KMS-11 (cell line): ENCODE measurements at regions not wholly inside any gene's neighbourhood (a gene's known extent, or its start where the extent isn't known, plus 50 kb on each side); places are given as distances from the start of the nearest gene placed in this dataset.

Source experiments
- H2AFZ ChIP-seq: fragments of 200-600 bp; sonication (generic); 2 replicates; pipeline ENCODE4 v1.6.1; 2016; ENCODE audit warnings: antibody characterized with exemption, mixed run types, low read depth
- H3K27ac ChIP-seq: fragments of 200-600 bp; sonication (generic); 2 replicates; pipeline ENCODE4 v1.6.1; 2016; ENCODE audit warnings: mild to moderate bottlenecking, mixed run types
- H3K27me3 ChIP-seq: fragments of 200-600 bp; sonication (generic); 2 replicates; pipeline ENCODE4 v1.6.1; 2017; ENCODE audit warnings: mild to moderate bottlenecking, low read depth, mixed run types, moderate library complexity; ENCODE audit not compliant: insufficient read depth
- H3K36me3 ChIP-seq: fragments of 200-600 bp; sonication (generic); 2 replicates; pipeline ENCODE4 v1.6.1; 2017; ENCODE audit warnings: mild to moderate bottlenecking, mixed run types; ENCODE audit not compliant: insufficient read depth
- H3K4me1 ChIP-seq: fragments of 200-600 bp; sonication (generic); 2 replicates; pipeline ENCODE4 v1.6.1; 2016; ENCODE audit warnings: mild to moderate bottlenecking, low read depth, mixed run types; ENCODE audit not compliant: poor library complexity, severe bottlenecking
- H3K4me2 ChIP-seq: fragments of 200-600 bp; sonication (generic); 2 replicates; pipeline ENCODE4 v1.7.0; 2016; ENCODE audit warnings: mild to moderate bottlenecking, mixed run types
- H3K4me3 ChIP-seq: fragments of 200-600 bp; sonication (generic); IDR thresholded peaks from 2 replicates; pipeline ENCODE4 v1.6.1; 2017; ENCODE audit warnings: low read depth, low read length, mixed read lengths; ENCODE audit not compliant: insufficient read depth
- H3K79me2 ChIP-seq: fragments of 200-600 bp; sonication (generic); 2 replicates; pipeline ENCODE4 v1.6.1; 2016; ENCODE audit warnings: low read depth, mixed run types; ENCODE audit not compliant: insufficient read depth
- H3K9ac ChIP-seq: fragments of 200-600 bp; sonication (generic); 2 replicates; pipeline ENCODE4 v1.6.1; 2016; ENCODE audit warnings: mild to moderate bottlenecking, mixed run types
- H4K20me1 ChIP-seq: fragments of 200-600 bp; sonication (generic); 2 replicates; pipeline ENCODE4 v1.6.1; 2016; ENCODE audit warnings: mild to moderate bottlenecking, mixed run types; ENCODE audit not compliant: insufficient read depth
- CTCF ChIP-seq: fragments of 200-600 bp; sonication (generic); conservative IDR thresholded peaks from 2 replicates; pipeline ENCODE4 v1.6.1; 2017; ENCODE audit warnings: low read depth, mild to moderate bottlenecking, antibody characterized with exemption, low read length, moderate library complexity, mixed read lengths

DNA sequence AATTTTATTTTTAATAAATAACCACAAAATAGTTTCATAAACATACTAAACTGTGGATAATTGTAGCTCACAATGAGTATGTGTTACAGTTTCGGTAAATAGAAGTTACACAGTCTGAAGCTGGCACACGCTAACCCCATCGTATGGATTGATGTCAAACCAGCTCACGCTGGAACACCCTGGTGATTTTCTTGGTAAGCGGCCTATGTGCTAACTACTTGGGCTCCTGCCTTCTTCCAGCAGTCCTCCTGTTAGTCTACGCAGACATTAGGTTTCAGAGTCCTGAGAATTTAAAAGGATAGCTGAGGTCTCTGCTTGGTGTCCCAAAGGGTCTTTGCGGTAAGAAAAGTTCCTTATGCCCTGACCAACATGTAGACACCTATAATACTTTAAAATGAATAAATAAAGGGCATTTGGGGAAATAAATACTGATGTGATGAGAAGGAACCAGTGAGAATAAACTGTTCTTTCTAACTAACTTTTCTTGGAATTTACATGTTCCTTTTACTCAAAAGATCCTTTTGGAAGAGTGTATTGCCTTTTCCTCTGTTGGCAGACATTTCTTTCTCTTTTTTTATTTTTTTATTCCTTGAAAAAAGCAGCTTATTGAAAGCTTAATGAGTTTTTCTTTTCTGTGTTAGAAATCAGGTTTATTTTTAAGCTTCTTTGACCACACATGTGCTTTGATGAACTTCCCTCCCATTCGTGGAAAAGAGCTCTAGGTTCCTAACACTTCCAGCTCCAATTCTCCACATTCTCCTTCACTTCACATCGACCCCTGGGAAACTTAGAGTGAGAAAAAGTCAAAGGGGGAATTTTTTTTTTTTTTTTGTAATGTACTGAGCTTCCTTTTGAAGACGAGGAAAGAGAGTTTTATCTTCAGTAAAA, 322.2 kb downstream of the IRS1 start:
- no peaks in the 10 kb centered on the region for H3K79me2 ChIP-seq
- no peaks in the 10 kb centered on the region for H3K4me1 ChIP-seq
- no peak overlapping the region for H3K4me3 ChIP-seq
- H4K20me1 ChIP-seq = no peaks in the 10 kb centered on the region
- H2AFZ ChIP-seq = no peak overlapping the region
- H3K27ac ChIP-seq = no peak overlapping the region
- H3K27me3 ChIP-seq = no peaks in the 10 kb centered on the region
- H3K9ac ChIP-seq = no peak overlapping the region
- H3K4me2 ChIP-seq = no peak overlapping the region
- no peaks in the 10 kb centered on the region for H3K36me3 ChIP-seq
- TF ChIP-seq CTCF = no peak

DNA sequence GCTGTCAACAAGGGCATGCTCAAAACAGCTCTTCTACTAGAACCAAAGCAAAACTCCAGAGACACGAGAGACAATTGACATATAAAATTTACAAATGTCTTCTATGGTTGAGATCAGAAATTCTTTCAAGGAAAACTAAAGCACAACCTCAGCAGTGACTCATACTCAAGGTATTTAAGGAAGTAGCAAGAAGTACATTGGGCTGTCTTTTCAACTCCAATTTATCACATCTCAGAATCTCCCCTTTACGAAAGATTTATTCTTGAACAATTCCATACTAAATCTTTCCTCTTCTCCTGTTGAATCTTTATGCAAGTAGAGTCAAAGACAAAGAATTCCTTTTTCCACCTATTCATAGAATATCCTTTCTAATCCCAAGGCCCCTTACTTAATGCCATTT, 324.0 kb downstream of the IRS1 start:
- H2AFZ ChIP-seq = no peak overlapping the region
- H3K4me3 ChIP-seq = no peak overlapping the region
- H3K36me3 ChIP-seq = no peaks in the 10 kb centered on the region
- H3K79me2 ChIP-seq = no peaks in the 10 kb centered on the region
- H3K4me1 ChIP-seq = no peaks in the 10 kb centered on the region
- H3K9ac ChIP-seq = no peak overlapping the region
- H3K27me3 ChIP-seq = no peaks in the 10 kb centered on the region
- no peaks in the 10 kb centered on the region for H4K20me1 ChIP-seq
- H3K27ac ChIP-seq = no peak overlapping the region
- H3K4me2 ChIP-seq = no peak overlapping the region
- TF ChIP-seq CTCF = no peak

DNA sequence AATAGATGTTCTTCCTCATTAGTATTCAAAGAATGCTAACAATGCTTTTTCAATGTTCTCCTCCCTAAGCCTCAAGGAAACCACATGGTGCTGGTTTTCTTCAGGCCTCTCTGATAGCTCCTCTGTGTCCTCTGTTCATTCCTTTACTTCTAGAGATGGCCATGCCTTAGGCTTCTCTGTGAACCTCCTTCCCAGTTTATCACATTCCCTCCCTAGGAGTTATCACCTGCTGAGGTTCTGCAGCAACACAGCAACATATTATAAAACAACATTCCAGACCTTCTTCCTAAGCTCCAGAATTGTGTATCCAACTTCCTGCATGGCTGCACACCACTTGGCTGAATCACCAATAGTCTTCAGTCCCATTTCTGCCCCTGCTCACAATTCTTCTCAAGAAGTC, 325.5 kb downstream of the IRS1 start:
- Histone ChIP-seq H3K36me3 (no peaks in the 10 kb centered on the region), H3K27me3 (no peaks in the 10 kb centered on the region), H3K79me2 (no peaks in the 10 kb centered on the region), H3K4me1 (no peaks in the 10 kb centered on the region), H4K20me1 (no peaks in the 10 kb centered on the region), H3K27ac (no peak overlapping the region), H3K4me3 (no peak overlapping the region), H3K9ac (no peak overlapping the region), H3K4me2 (no peak overlapping the region), H2AFZ (no peak overlapping the region)
- no peak for TF ChIP-seq CTCF

DNA sequence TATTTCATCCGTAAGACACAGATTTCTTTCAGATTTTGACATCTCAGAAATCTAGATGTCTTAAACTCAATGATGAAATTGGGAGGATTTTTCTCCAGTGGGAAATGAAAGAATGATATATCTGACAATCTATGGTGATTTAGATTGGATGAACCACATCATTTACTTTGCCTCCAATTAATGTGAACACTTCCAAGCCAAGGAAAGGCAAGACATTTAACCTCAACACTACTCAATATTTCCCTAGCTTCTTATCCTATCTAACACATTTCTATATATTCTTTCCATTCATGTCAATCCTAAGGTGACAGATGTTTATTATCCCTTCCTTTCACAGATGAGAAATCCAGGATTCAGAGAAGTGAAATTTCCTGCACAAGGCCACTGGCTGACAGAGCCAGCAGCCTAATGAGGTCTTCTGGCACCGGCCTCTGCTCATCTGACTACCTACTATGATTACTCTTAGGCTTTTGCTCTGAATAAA, 327.6 kb downstream of the IRS1 start:
- no peaks in the 10 kb centered on the region for H3K27me3 ChIP-seq
- H3K36me3 ChIP-seq = no peaks in the 10 kb centered on the region
- H3K27ac ChIP-seq = no peak overlapping the region
- no peak overlapping the region for H2AFZ ChIP-seq
- no peak overlapping the region for H3K9ac ChIP-seq
- no peaks in the 10 kb centered on the region for H3K4me1 ChIP-seq
- no peaks in the 10 kb centered on the region for H4K20me1 ChIP-seq
- no peak overlapping the region for H3K4me3 ChIP-seq
- H3K79me2 ChIP-seq = no peaks in the 10 kb centered on the region
- no peak for TF ChIP-seq CTCF
- H3K4me2 ChIP-seq = no peak overlapping the region
